Hepatocyte (in vitro differentiated cells): ENCODE measurements at regions not wholly inside any gene's neighbourhood (a gene's known extent, or its start where the extent isn't known, plus 50 kb on each side); places are given as distances from the start of the nearest gene placed in this dataset.

ENCODE experiments used
- DNase-seq: peaks from one replicate; pipeline ENCODE4 v3.0.0-alpha.2; 2016; ENCODE audit warnings: low spot score
- H2AFZ ChIP-seq: fragments of 200-600 bp; sonication (generic); 2 replicates; pipeline ENCODE4 v1.6.0; 2016; ENCODE audit warnings: antibody characterized with exemption, mild to moderate bottlenecking
- H3K27ac ChIP-seq: fragments of 200-600 bp; sonication (generic); 2 replicates; pipeline ENCODE4 v1.5.1; 2016; ENCODE audit warnings: mild to moderate bottlenecking
- H3K27me3 ChIP-seq: fragments of 200-600 bp; sonication (generic); 2 replicates; pipeline ENCODE4 v1.6.1; 2016
- H3K36me3 ChIP-seq: fragments of 200-600 bp; sonication (generic); replicated peaks from 2 replicates; pipeline ENCODE4 v1.5.1; 2016; ENCODE audit warnings: low read depth; ENCODE audit not compliant: insufficient read depth
- H3K4me1 ChIP-seq: fragments of 200-600 bp; sonication (generic); 2 replicates; pipeline ENCODE4 v1.5.1; 2016; ENCODE audit warnings: mild to moderate bottlenecking, moderate library complexity; ENCODE audit not compliant: insufficient read depth
- H3K4me2 ChIP-seq: fragments of 200-600 bp; sonication (generic); 2 replicates; pipeline ENCODE4 v1.6.0; 2016
- H3K4me3 ChIP-seq: fragments of 200-600 bp; sonication (generic); 2 replicates; pipeline ENCODE4 v1.5.1; 2016; ENCODE audit warnings: mild to moderate bottlenecking
- H3K79me2 ChIP-seq: fragments of 200-600 bp; sonication (generic); 2 replicates; pipeline ENCODE4 v1.6.0; 2017; ENCODE audit warnings: mild to moderate bottlenecking
- H3K9me2 ChIP-seq: fragments of 200-600 bp; sonication (generic); replicated peaks from 2 replicates; pipeline ENCODE4 v1.6.0; 2017; ENCODE audit warnings: mild to moderate bottlenecking; ENCODE audit not compliant: insufficient read depth
- H3K9me3 ChIP-seq: fragments of 200-600 bp; sonication (generic); 2 replicates; pipeline ENCODE4 v1.5.1; 2016; ENCODE audit warnings: low read depth, mild to moderate bottlenecking
- H4K20me1 ChIP-seq: fragments of 200-600 bp; sonication (generic); 2 replicates; pipeline ENCODE4 v1.6.0; 2016; ENCODE audit warnings: mild to moderate bottlenecking; ENCODE audit not compliant: insufficient read depth, poor library complexity, severe bottlenecking
- CTCF ChIP-seq: fragments of 200-600 bp; sonication (generic); IDR thresholded peaks from 2 replicates; pipeline ENCODE4 v1.5.1; 2016; ENCODE audit warnings: antibody characterized with exemption, mild to moderate bottlenecking; ENCODE audit not compliant: poor library complexity
- EZH2 ChIP-seq: fragments of 200-600 bp; sonication (generic); IDR thresholded peaks from 2 replicates; pipeline ENCODE4 v1.6.1; 2016; ENCODE audit warnings: antibody characterized with exemption, mild to moderate bottlenecking, borderline replicate concordance
- EZH2phosphoT487 ChIP-seq: fragments of 200-600 bp; sonication (generic); IDR thresholded peaks from one replicate; pipeline ENCODE4 v1.6.1; 2018; ENCODE audit warnings: antibody characterized with exemption, mild to moderate bottlenecking, low read depth, moderate library complexity; ENCODE audit not compliant: unreplicated experiment, severe bottlenecking
- WGBS: methylation state at CpG from one replicate; pipeline ENCODE4 v1.1.6; 2016; ENCODE audit warnings: low lambda C conversion rate; ENCODE audit errors: missing lambda C conversion rate; 5-methylcytosine and 5-hydroxymethylcytosine counted together

DNA sequence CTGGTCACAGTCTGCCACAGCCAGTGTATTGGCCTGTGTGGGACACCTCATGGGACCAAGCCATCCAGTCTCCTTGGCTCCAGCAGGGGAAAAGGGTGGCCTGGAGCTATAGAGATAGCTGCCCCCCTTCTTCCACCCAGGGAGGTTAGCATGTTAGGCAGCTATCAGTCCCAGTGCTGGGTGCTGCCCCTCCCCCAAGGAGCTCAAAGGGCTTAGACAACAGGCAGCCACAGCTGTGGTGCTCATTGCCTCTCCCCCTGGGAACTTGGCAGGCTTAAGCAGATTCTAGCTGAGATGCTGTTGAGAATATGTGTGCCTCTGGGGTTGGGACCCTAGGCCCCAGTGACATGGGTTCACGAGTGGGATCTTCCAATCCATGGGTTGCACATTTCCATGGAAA, 226.0 kb upstream of the PTGER4 start:
- 90% methylated on average over 1 of the region's 1 CpG for WGBS

DNA sequence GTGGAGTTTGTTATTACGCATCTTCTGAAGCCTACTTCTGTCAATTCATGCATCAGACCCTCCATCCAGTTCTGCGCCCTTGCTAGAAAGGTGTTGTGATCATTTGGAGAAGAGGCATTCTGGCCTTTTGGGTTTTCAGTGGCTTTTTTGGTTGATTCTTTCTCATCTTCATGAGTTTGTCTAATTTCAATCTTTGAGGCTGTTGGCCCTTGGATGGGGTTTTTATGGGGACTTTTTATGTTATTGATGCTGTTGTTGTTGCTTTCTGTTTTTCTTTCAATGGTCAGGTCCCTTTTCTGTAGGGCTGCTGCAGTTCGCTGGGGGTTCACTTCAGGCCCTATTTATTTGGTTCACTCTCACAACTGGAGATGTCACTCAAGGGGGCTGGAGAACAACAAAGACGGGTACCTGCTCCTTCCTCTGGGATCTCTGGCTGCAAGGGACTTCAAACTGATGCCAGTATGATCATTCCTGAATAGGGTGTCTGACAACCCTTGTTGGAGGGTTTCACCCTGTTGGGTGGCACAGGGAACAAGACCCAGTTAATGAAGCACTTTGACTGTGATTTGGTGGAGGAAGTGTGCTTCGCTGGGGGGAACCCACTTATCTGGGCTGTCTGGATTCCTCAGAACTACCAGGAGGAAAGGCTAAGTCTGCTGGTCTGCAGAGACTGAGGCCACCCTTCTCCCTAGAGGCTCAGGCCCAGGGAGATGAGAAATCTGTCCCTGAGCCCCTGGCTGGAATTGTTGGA, 226.7 kb upstream of the PTGER4 start:
- no peak for TF ChIP-seq CTCF
- TF ChIP-seq EZH2, result no peak
- 88% methylated on average over 5 of the region's 5 CpGs for WGBS

More for the DNA sequence above, 226.0 kb upstream of the PTGER4 start:
- no peak overlapping the region for H3K4me3 ChIP-seq
- H3K79me2 ChIP-seq, result no peaks in the 10 kb centered on the region
- no peaks in the 10 kb centered on the region for H3K27me3 ChIP-seq
- H3K36me3 ChIP-seq, result no peaks in the 10 kb centered on the region
- H4K20me1 ChIP-seq, result no peaks in the 10 kb centered on the region
- no peaks in the 10 kb centered on the region for H3K4me1 ChIP-seq
- H3K27ac ChIP-seq, result no peak overlapping the region
- no peak overlapping the region for H2AFZ ChIP-seq
- no peaks in the 10 kb centered on the region for H3K9me2 ChIP-seq
- no peak for DNase-seq
- H3K9me3 ChIP-seq, result no peaks in the 10 kb centered on the region
- no peak overlapping the region for H3K4me2 ChIP-seq
- TF ChIP-seq EZH2, result no peak
- no peak for TF ChIP-seq EZH2phosphoT487
- no peak for TF ChIP-seq CTCF

GRCh38 chr5:40447438-40447837, 232.3 kb upstream of the PTGER4 start:
- no peaks in the 10 kb centered on the region for H3K4me1 ChIP-seq
- no peak for DNase-seq

More for the DNA sequence above, 226.7 kb upstream of the PTGER4 start:
- Histone ChIP-seq H3K4me1 (no peaks in the 10 kb centered on the region), H3K4me3 (no peak overlapping the region), H3K27me3 (no peaks in the 10 kb centered on the region), H3K4me2 (no peak overlapping the region), H3K9me2 (no peaks in the 10 kb centered on the region), H3K79me2 (no peaks in the 10 kb centered on the region), H2AFZ (no peak overlapping the region), H3K9me3 (no peaks in the 10 kb centered on the region), H4K20me1 (no peaks in the 10 kb centered on the region), H3K36me3 (no peaks in the 10 kb centered on the region), H3K27ac (no peak overlapping the region)
- DNase-seq, result no peak

More at GRCh38 chr5:40447438-40447837, 232.3 kb upstream of the PTGER4 start:
- Histone ChIP-seq H3K27ac (peak overlapping the region; percentile 42), H3K4me2 (no peak overlapping the region), H4K20me1 (no peaks in the 10 kb centered on the region), H3K9me3 (no peaks in the 10 kb centered on the region), H2AFZ (no peak overlapping the region), H3K79me2 (no peaks in the 10 kb centered on the region), H3K4me3 (no peak overlapping the region), H3K27me3 (no peaks in the 10 kb centered on the region), H3K36me3 (no peaks in the 10 kb centered on the region), H3K9me2 (no peaks in the 10 kb centered on the region)
- WGBS, result 41% methylated on average over 1 of the region's 1 CpG
- TF ChIP-seq EZH2, result no peak
- no peak for TF ChIP-seq CTCF
- TF ChIP-seq EZH2phosphoT487, result no peak
